ENCODE measurements at regions not wholly inside any gene's neighbourhood (a gene's known extent, or its start where the extent isn't known, plus 50 kb on each side); places are given as distances from the start of the nearest gene placed in this dataset.

DNA sequence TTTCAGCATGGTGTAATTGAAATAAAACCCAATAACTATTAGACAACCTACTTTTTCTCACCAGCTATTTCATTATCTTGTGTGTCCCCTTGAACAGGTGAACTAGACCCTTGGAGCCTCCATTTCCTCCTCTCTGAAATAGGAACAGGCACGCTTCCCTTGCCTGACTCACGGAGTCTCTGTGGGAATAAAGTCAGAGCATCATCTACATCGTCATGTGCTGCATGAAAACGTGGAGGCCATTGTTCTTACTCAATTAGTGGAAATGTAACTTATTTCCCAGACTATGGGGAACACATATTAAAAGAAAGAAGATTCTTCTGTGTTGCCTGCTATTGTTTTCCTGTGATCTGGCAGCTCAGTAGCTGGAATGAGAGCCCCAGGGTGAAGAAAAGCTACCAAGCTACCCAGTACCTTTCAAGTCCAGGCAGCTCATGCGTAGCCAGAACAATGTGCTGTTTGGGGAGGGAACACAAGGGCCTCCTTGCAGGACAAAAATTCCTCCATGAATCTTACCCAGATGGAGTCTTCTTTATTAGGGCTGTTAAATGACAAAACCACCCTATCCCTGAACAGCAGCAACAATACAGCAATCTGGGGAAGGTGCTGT, 59.8 kb downstream of the SOX11 start:
- Histone ChIP-seq H3K27me3 (no peaks in the 10 kb centered on the region), H3K4me1 (no peaks in the 10 kb centered on the region), H3K36me3 (no peaks in the 10 kb centered on the region), H3K4me3 (no peak overlapping the region), H3K27ac (no peak overlapping the region), H3K9me3 (no peaks in the 10 kb centered on the region)
- TF ChIP-seq, protein P1, sequence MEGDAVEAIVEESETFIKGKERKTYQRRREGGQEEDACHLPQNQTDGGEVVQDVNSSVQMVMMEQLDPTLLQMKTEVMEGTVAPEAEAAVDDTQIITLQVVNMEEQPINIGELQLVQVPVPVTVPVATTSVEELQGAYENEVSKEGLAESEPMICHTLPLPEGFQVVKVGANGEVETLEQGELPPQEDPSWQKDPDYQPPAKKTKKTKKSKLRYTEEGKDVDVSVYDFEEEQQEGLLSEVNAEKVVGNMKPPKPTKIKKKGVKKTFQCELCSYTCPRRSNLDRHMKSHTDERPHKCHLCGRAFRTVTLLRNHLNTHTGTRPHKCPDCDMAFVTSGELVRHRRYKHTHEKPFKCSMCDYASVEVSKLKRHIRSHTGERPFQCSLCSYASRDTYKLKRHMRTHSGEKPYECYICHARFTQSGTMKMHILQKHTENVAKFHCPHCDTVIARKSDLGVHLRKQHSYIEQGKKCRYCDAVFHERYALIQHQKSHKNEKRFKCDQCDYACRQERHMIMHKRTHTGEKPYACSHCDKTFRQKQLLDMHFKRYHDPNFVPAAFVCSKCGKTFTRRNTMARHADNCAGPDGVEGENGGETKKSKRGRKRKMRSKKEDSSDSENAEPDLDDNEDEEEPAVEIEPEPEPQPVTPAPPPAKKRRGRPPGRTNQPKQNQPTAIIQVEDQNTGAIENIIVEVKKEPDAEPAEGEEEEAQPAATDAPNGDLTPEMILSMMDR (IDR thresholded peaks at IDR 0.05): no peak
- no peak for TF ChIP-seq POLR2A (IDR thresholded peaks at IDR 0.05)
- no peak for DNase-seq

DNA sequence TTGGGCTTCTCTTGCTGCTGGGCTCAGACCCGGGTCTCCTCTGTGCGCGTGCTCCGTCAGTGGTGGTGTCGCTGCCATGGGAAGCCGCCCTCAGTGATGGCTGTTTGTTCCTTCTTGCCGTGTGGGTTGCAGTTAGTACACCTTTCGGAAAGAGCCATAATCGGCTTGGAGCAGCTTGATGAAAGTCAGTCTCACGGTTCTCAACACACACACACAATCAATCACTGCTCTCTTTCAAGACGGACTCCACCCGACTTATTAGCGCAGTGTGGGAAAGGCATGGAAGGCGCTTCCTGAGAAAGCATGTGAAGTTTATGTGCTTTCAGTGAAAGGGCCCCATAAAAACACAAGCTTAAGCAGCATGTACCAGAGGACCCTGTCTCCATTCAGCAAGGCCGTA, 64.1 kb downstream of the SOX11 start:
- TF ChIP-seq, protein P1 (IDR thresholded peaks at IDR 0.05): no peak
- TF ChIP-seq POLR2A (IDR thresholded peaks at IDR 0.05): no peak
- H3K4me3 ChIP-seq: no peak overlapping the region
- no peaks in the 10 kb centered on the region for H3K9me3 ChIP-seq
- no peaks in the 10 kb centered on the region for H3K4me1 ChIP-seq
- H3K27ac ChIP-seq: no peak overlapping the region
- no peak for DNase-seq
- H3K27me3 ChIP-seq: no peaks in the 10 kb centered on the region
- H3K36me3 ChIP-seq: no peaks in the 10 kb centered on the region

DNA sequence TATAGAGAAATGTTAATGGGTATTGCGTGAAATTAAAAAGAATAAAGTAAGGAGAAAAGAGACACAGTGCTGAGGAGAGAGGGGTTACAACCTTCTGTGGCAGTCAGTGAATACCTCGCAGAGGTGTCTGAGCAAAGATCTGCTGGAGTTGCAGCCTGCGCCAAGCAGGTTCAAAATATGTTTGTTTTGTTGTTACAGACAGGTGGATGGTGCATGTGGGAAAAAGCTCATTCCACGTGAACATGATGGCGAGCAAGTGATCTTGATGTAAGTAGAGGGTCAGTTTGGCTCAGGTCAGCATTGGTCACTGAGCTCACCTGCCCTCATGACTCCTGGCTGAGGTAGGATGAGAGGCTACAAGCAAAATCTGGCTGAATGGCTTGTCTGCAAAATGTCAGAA, 66.2 kb downstream of the SOX11 start:
- Histone ChIP-seq H3K27me3 (no peaks in the 10 kb centered on the region), H3K4me1 (no peaks in the 10 kb centered on the region), H3K36me3 (no peaks in the 10 kb centered on the region), H3K4me3 (no peak overlapping the region), H3K9me3 (peaks cover 0 to 5% (median 0%) of the 10 kb centered on the region in 4 donors), H3K27ac (no peak overlapping the region)
- DNase-seq: no peak
- TF ChIP-seq, protein P1 (IDR thresholded peaks at IDR 0.05): no peak
- no peak for TF ChIP-seq POLR2A (IDR thresholded peaks at IDR 0.05)

DNA sequence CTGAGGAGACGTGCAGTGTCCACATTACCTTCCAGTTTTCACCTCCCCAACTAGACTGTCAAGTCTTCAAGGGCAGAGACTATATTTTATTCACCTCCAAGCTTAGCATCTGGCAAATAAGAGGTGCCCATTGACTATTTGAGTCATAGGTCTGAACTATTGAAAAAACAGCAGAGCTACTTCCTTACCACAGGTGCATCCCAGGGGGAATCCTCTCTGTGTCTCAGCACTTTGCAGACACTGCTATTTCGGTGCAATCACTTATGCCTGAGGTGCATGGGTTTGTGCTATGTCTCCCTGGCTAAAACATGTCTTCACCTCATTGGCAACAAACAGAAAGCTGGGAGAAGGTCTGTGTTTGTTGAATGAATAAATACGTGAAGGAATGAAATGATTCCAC, 67.8 kb downstream of the SOX11 start:
- peaks cover 0 to 5% (median 0%) of the 10 kb centered on the region in 4 donors for H3K9me3 ChIP-seq
- no peaks in the 10 kb centered on the region for H3K36me3 ChIP-seq
- no peaks in the 10 kb centered on the region for H3K27me3 ChIP-seq
- no peak overlapping the region for H3K4me3 ChIP-seq
- H3K4me1 ChIP-seq: no peaks in the 10 kb centered on the region
- H3K27ac ChIP-seq: no peak overlapping the region
- TF ChIP-seq, protein P1 (IDR thresholded peaks at IDR 0.05): no peak
- TF ChIP-seq POLR2A (IDR thresholded peaks at IDR 0.05): no peak
- no peak for DNase-seq

DNA sequence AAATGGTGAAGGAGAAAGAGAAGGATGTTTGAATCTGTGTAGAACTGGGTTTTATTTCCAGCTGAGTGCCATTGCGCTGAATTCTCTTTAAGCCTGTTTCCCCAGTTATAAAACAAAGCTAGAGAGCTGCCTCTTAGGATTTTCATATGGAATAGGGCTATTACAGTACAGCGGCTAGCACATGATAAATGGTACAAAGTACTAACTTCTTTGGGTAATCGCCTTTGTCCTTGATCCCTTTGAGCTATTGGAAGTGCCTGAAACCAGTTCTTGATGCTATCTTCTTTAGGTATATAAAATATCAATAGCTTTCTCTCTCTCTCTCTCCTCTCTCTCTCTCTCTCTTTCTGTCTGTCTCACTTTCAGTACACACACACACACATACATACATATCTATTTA, 71.3 kb downstream of the SOX11 start:
- DNase-seq: no peak
- no peak overlapping the region for H3K27ac ChIP-seq
- H3K4me1 ChIP-seq: no peaks in the 10 kb centered on the region
- no peaks in the 10 kb centered on the region for H3K36me3 ChIP-seq
- H3K27me3 ChIP-seq: no peaks in the 10 kb centered on the region
- H3K9me3 ChIP-seq: peaks cover 0 to 5% (median 0%) of the 10 kb centered on the region in 4 donors
- TF ChIP-seq, protein P1 (IDR thresholded peaks at IDR 0.05): no peak
- TF ChIP-seq POLR2A (IDR thresholded peaks at IDR 0.05): no peak
- H3K4me3 ChIP-seq: no peak overlapping the region

DNA sequence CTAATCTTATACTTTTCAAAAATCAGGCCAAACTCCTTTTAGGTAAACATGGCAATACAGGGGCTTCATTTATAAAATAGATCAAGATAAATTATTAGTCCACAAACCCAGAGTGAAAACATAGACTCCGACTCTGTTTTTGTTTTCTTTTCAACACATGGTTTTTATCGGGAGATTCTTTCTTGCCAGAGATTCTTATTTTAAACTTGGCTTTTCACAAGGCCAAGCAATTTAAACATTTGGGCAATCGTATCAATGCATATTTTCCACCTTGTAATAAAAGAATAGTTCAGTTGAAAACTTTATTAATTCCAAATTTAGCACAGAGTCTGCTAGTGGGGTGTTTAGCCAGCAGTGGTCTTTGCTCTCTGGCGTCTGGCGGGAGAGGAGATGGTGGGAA, 71.9 kb downstream of the SOX11 start:
- TF ChIP-seq, protein P1 (IDR thresholded peaks at IDR 0.05): no peak
- TF ChIP-seq POLR2A (IDR thresholded peaks at IDR 0.05): no peak
- no peaks in the 10 kb centered on the region for H3K36me3 ChIP-seq
- H3K4me1 ChIP-seq: no peaks in the 10 kb centered on the region
- no peak overlapping the region for H3K27ac ChIP-seq
- H3K27me3 ChIP-seq: no peaks in the 10 kb centered on the region
- DNase-seq: no peak
- no peak overlapping the region for H3K4me3 ChIP-seq
- peaks cover 0 to 5% (median 0%) of the 10 kb centered on the region in 4 donors for H3K9me3 ChIP-seq

Data from Peyer's patch (tissue), 4 donors.